GM23338 (cell line): ENCODE measurements at regions not wholly inside any gene's neighbourhood (a gene's known extent, or its start where the extent isn't known, plus 50 kb on each side); places are given as distances from the start of the nearest gene placed in this dataset.

Source experiments
- ATAC-seq: fragments of 200-7000 bp; cut with Tn5 transposase; 3 replicates; pipeline ENCODE4 v1.9.1; 2020
- DNase-seq: peaks from one replicate; pipeline ENCODE4 v3.0.0-alpha.2; 2015; ENCODE audit warnings: low spot score
- H2AFZ ChIP-seq: fragments of 200-600 bp; sonication (generic); 2 replicates; pipeline ENCODE4 v1.8.0; 2016; ENCODE audit warnings: antibody characterized with exemption, mild to moderate bottlenecking, moderate library complexity
- H3F3A ChIP-seq: fragments of 200-600 bp; sonication (generic); replicated peaks from 2 replicates; pipeline ENCODE4 v1.8.0; 2017; ENCODE audit warnings: antibody characterized with exemption, mixed run types, low read depth
- H3K27ac ChIP-seq: fragments of 200-600 bp; sonication (generic); 2 replicates; pipeline ENCODE4 v1.6.1; 2016; ENCODE audit warnings: low read depth
- H3K27me3 ChIP-seq: fragments of 200-600 bp; sonication (generic); 2 replicates; pipeline ENCODE4 v1.8.0; 2016; ENCODE audit warnings: mild to moderate bottlenecking, mixed run types, moderate library complexity; ENCODE audit not compliant: insufficient read depth
- H3K36me3 ChIP-seq: fragments of 200-600 bp; sonication (generic); 2 replicates; pipeline ENCODE4 v1.8.0; 2016; ENCODE audit warnings: mild to moderate bottlenecking; ENCODE audit not compliant: insufficient read depth
- H3K4me1 ChIP-seq: fragments of 200-600 bp; sonication (generic); 2 replicates; pipeline ENCODE4 v1.8.0; 2016; ENCODE audit warnings: mild to moderate bottlenecking, moderate library complexity; ENCODE audit not compliant: insufficient read depth
- H3K4me2 ChIP-seq: fragments of 200-600 bp; sonication (generic); 2 replicates; pipeline ENCODE4 v1.7.1; 2017; ENCODE audit warnings: mixed run types
- H3K4me3 ChIP-seq: fragments of 200-600 bp; sonication (generic); 2 replicates; pipeline ENCODE4 v1.6.1; 2016; ENCODE audit warnings: mixed run types
- H3K79me2 ChIP-seq: fragments of 200-600 bp; sonication (generic); replicated peaks from 2 replicates; pipeline ENCODE4 v1.8.0; 2017; ENCODE audit warnings: mild to moderate bottlenecking; ENCODE audit not compliant: insufficient read depth
- H3K9me2 ChIP-seq: fragments of 200-600 bp; sonication (generic); 2 replicates; pipeline ENCODE4 v1.8.0; 2017; ENCODE audit not compliant: insufficient read depth
- H4K20me1 ChIP-seq: fragments of 200-600 bp; sonication (generic); replicated peaks from 2 replicates; pipeline ENCODE4 v1.8.0; 2017; ENCODE audit warnings: mild to moderate bottlenecking; ENCODE audit not compliant: insufficient read depth
- H3K27ac Mint-ChIP-seq: 2 replicates; pipeline ENCODE4 v1.8.0; 2020; ENCODE audit warnings: inconsistent platforms, mild to moderate bottlenecking, moderate library complexity, mixed read lengths
- H3K27me3 Mint-ChIP-seq: 3 replicates; pipeline ENCODE4 v1.8.0; 2022; ENCODE audit warnings: low read depth, mild to moderate bottlenecking, moderate library complexity, mixed read lengths, inconsistent platforms; ENCODE audit not compliant: insufficient read depth, poor library complexity
- H3K36me3 Mint-ChIP-seq: 3 replicates; pipeline ENCODE4 v1.8.0; 2021; ENCODE audit warnings: low read depth, mild to moderate bottlenecking, inconsistent platforms, moderate library complexity, mixed read lengths
- H3K4me1 Mint-ChIP-seq: 3 replicates; pipeline ENCODE4 v1.8.0; 2020; ENCODE audit warnings: mild to moderate bottlenecking, inconsistent platforms, mixed read lengths
- H3K4me3 Mint-ChIP-seq: 3 replicates; pipeline ENCODE4 v1.8.0; 2021; ENCODE audit warnings: moderate library complexity, mild to moderate bottlenecking, inconsistent platforms, mixed read lengths
- H3K9me3 Mint-ChIP-seq: 3 replicates; pipeline ENCODE4 v1.8.0; 2020; ENCODE audit warnings: moderate library complexity, mild to moderate bottlenecking, inconsistent platforms, mixed read lengths
- CREB1 ChIP-seq: fragments of 250-450 bp; sonication (Bioruptor Pico); IDR thresholded peaks from 2 replicates; pipeline ENCODE4 v1.5.0; 2020; ENCODE audit warnings: low read depth, mild to moderate bottlenecking, moderate library complexity
- ETS1 ChIP-seq: IDR thresholded peaks from 2 replicates; pipeline ENCODE4 v1.6.1; 2016; ENCODE audit warnings: antibody characterized with exemption
- EZH2 ChIP-seq: fragments of 200-600 bp; sonication (generic); IDR thresholded peaks from one replicate; pipeline ENCODE4 v1.8.0; 2017; ENCODE audit warnings: antibody characterized with exemption, mild to moderate bottlenecking, low read depth; ENCODE audit not compliant: unreplicated experiment
- JUNB ChIP-seq: IDR thresholded peaks from one replicate; pipeline ENCODE4 v1.6.1; 2016; ENCODE audit warnings: antibody characterized with exemption; ENCODE audit not compliant: unreplicated experiment
- NANOG ChIP-seq: IDR thresholded peaks from 2 replicates; pipeline ENCODE4 v1.6.1; 2016; ENCODE audit warnings: antibody characterized with exemption, borderline replicate concordance
- POLR2AphosphoS5 ChIP-seq: IDR thresholded peaks from 2 replicates; pipeline ENCODE4 v1.6.1; 2016; ENCODE audit warnings: antibody characterized with exemption, low read depth
- STAT1 ChIP-seq: IDR thresholded peaks from one replicate; pipeline ENCODE4 v1.6.1; 2016; ENCODE audit warnings: antibody characterized with exemption; ENCODE audit not compliant: unreplicated experiment
- ZNF114 ChIP-seq: fragments of 250-450 bp; sonication (Bioruptor Pico); IDR thresholded peaks from 2 replicates; pipeline ENCODE4 v1.5.0; 2020; ENCODE audit warnings: mild to moderate bottlenecking, moderate library complexity
- ZNF462 ChIP-seq: fragments of 250-450 bp; sonication (Bioruptor Pico); IDR thresholded peaks from 2 replicates; pipeline ENCODE4 v1.5.0; 2020; ENCODE audit warnings: mild to moderate bottlenecking, moderate library complexity
- TF ChIP-seq, protein P1 (sequence below), 2 experiments: fragments of 200-600 bp in 1 of 2; sonication (generic) in 1 of 2; conservative IDR thresholded peaks; 2 replicates each; pipeline versions ENCODE4 v1.5.1 to v1.6.1; 2016 to 2017; ENCODE audit warnings: antibody characterized with exemption in 2 of 2, low read depth in 2 of 2, mild to moderate bottlenecking in 2 of 2, moderate library complexity in 1 of 2

DNA sequence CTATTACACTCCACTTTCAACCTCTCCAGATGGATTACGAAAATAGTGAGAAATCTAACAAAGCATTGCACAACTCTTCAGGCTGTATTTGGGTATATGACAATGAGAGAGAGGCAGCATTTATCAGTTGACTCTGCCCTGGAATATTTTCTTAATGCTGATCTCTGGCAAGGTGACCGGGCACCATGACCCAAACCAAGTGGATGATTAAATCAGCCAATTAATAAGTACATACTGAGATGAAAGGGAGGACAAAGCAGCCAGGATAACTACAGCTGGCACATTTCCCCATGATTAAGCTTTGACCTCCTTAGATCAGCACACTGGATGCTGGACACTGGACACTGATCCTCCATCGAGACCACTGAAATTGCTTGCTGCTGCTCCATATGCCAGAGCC lies 218.2 kb downstream of the ASCL1 start (continued):
- TF ChIP-seq, protein P1, sequence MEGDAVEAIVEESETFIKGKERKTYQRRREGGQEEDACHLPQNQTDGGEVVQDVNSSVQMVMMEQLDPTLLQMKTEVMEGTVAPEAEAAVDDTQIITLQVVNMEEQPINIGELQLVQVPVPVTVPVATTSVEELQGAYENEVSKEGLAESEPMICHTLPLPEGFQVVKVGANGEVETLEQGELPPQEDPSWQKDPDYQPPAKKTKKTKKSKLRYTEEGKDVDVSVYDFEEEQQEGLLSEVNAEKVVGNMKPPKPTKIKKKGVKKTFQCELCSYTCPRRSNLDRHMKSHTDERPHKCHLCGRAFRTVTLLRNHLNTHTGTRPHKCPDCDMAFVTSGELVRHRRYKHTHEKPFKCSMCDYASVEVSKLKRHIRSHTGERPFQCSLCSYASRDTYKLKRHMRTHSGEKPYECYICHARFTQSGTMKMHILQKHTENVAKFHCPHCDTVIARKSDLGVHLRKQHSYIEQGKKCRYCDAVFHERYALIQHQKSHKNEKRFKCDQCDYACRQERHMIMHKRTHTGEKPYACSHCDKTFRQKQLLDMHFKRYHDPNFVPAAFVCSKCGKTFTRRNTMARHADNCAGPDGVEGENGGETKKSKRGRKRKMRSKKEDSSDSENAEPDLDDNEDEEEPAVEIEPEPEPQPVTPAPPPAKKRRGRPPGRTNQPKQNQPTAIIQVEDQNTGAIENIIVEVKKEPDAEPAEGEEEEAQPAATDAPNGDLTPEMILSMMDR (conservative IDR thresholded peaks at IDR 0.05; ENCODE audit: low read depth in 2 of 2): no peak

- DNase-seq (no peak), ATAC-seq (no peak)
- 0 out of 2 replicates have a peak, but pooled peaks cover 8% of the 10 kb centered on the region for H3K9me2 ChIP-seq
- no peak overlapping the region for H3K4me3 ChIP-seq
- no peak overlapping the region for H3K4me3 Mint-ChIP-seq
- H2AFZ ChIP-seq: peak overlapping the region; percentile 5; the same call in 1 of the 2 replicates
- no peak overlapping the region for H3K27ac Mint-ChIP-seq
- no peaks in the 10 kb centered on the region for H3K9me3 Mint-ChIP-seq
- peaks cover 3% of the 10 kb centered on the region for H3K27me3 Mint-ChIP-seq
- no peaks in the 10 kb centered on the region for H3K4me1 Mint-ChIP-seq
- H3K27me3 ChIP-seq: no peaks in the 10 kb centered on the region
- H4K20me1 ChIP-seq: no peaks in the 10 kb centered on the region
- H3K79me2 ChIP-seq: no peaks in the 10 kb centered on the region
- no peak overlapping the region for H3K27ac ChIP-seq
- H3K4me1 ChIP-seq: no peaks in the 10 kb centered on the region
- no peak overlapping the region for H3K4me2 ChIP-seq
- H3K36me3 ChIP-seq: no peaks in the 10 kb centered on the region
- H3F3A ChIP-seq: no peaks in the 10 kb centered on the region
- H3K36me3 Mint-ChIP-seq: no peaks in the 10 kb centered on the region
- TF ChIP-seq NANOG: no peak
- TF ChIP-seq ZNF114 (CRISPR knock-in tag): no peak
- TF ChIP-seq EZH2: no peak
- TF ChIP-seq STAT1: no peak
- no peak for TF ChIP-seq ETS1
- TF ChIP-seq JUNB: no peak
- no peak for TF ChIP-seq POLR2AphosphoS5
- TF ChIP-seq, protein P1 (conservative IDR thresholded peaks at IDR 0.05; ENCODE audit: low read depth in 2 of 2): no peak
- no peak for TF ChIP-seq CREB1 (CRISPR knock-in tag)
- no peak for TF ChIP-seq ZNF462
Measured at GRCh38 chr12:103177639-103178255, 220.3 kb downstream of the ASCL1 start.
